T-cell (primary cell): ENCODE measurements at regions not wholly inside any gene's neighbourhood (a gene's known extent, or its start where the extent isn't known, plus 50 kb on each side); places are given as distances from the start of the nearest gene placed in this dataset.
"Not testable (repeated sequence)": the region's sequence is repeated elsewhere in the genome, so short reads cannot be mapped to it uniquely, and the experiment has no call there.

Experiments
- ATAC-seq, 4 experiments: fragments of 200-7000 bp in 3 of 4; fragments of 150-1000 bp in 1 of 4; cut with Tn5 transposase; replicated peaks in 1 of 4; 1 replicate in 3 of 4; 2 replicates in 1 of 4; pipeline ENCODE4 v1.10.0; 2021; ENCODE audit warnings: moderate library complexity in 3 of 4, mild to moderate bottlenecking in 2 of 4, moderate number of reproducible peaks in 1 of 4
- CTCF ChIA-PET, 2 donors: fragments of 300-600 bp; sonication (Branson Sonifier 250); formaldehyde crosslinking; loops; one replicate each; lab custom pipeline; 2022; ENCODE audit warnings: antibody characterized with exemption in 2 of 2; lab: Charles Lee
- POLR2A ChIA-PET, 2 donors: fragments of 300-600 bp; sonication (Branson Sonifier 250); formaldehyde crosslinking; loops; one replicate each; lab custom pipeline; 2022; ENCODE audit warnings: antibody characterized with exemption in 2 of 2; lab: Charles Lee
- DNase-seq, 35 experiments: peaks; one replicate each; pipeline versions ENCODE4 v3.0.0 to v3.0.0-alpha.2; 2013 to 2023
- H3K27ac ChIP-seq: one replicate; pipeline ENCODE4 v1.5.1; 2013; ENCODE audit warnings: low read length
- H3K27me3 ChIP-seq, 2 experiments: replicated peaks in 1 of 2; 1 replicate in 1 of 2; 2 replicates in 1 of 2; pipeline versions ENCODE4 v1.6.1 to v1.7.0; 2013; ENCODE audit warnings: low read length in 1 of 2, mixed read lengths in 1 of 2; ENCODE audit not compliant: control insufficient read depth in 2 of 2, insufficient read depth in 2 of 2; ENCODE audit errors: extremely low read depth in 1 of 2
- H3K36me3 ChIP-seq, 2 donors: 1 replicate in 1 of 2; 2 replicates in 1 of 2; pipeline versions ENCODE4 v1.6.1 to v1.7.0; 2013; ENCODE audit warnings: low read length in 1 of 2; ENCODE audit not compliant: control insufficient read depth in 2 of 2, insufficient read depth in 1 of 2; ENCODE audit errors: extremely low read depth in 1 of 2
- H3K4me1 ChIP-seq, 2 experiments: 1 replicate in 1 of 2; 2 replicates in 1 of 2; pipeline versions ENCODE4 v1.6.1 to v1.7.0; 2013; ENCODE audit warnings: low read length in 2 of 2, mixed read lengths in 1 of 2; ENCODE audit not compliant: insufficient read depth in 2 of 2, control insufficient read depth in 1 of 2; ENCODE audit errors: extremely low read depth in 1 of 2
- H3K4me3 ChIP-seq, 2 donors: 1 replicate in 1 of 2; 2 replicates in 1 of 2; pipeline versions ENCODE4 v1.5.1 to v1.7.0; 2013; ENCODE audit warnings: mild to moderate bottlenecking in 2 of 2, low read length in 1 of 2, moderate library complexity in 1 of 2; ENCODE audit not compliant: control insufficient read depth in 1 of 2; ENCODE audit errors: extremely low read depth in 1 of 2
- H3K9me3 ChIP-seq: 2 replicates; pipeline ENCODE4 v1.7.0; 2013
- H3K27ac Mint-ChIP-seq, 2 donors: one replicate each; pipeline ENCODE4 v1.8.0; 2020 to 2021; ENCODE audit warnings: mild to moderate bottlenecking in 2 of 2, mixed read lengths in 2 of 2
- H3K27me3 Mint-ChIP-seq, 2 donors: one replicate each; pipeline ENCODE4 v1.8.0; 2021 to 2022; ENCODE audit warnings: mixed read lengths in 2 of 2
- H3K36me3 Mint-ChIP-seq: one replicate; pipeline ENCODE4 v1.8.0; 2021; ENCODE audit warnings: mixed read lengths
- H3K4me1 Mint-ChIP-seq, 3 donors: one replicate each; pipeline ENCODE4 v1.8.0; 2020 to 2022; ENCODE audit warnings: mixed read lengths in 3 of 3, mild to moderate bottlenecking in 1 of 3
- H3K4me3 Mint-ChIP-seq, 3 donors: one replicate each; pipeline ENCODE4 v1.8.0; 2020 to 2022; ENCODE audit warnings: mild to moderate bottlenecking in 3 of 3, mixed read lengths in 3 of 3, moderate library complexity in 3 of 3
- H3K9me3 Mint-ChIP-seq, 3 donors: one replicate each; pipeline ENCODE4 v1.8.0; 2020 to 2022; ENCODE audit warnings: mixed read lengths in 3 of 3
- WGBS: methylation state at CpG from one replicate; pipeline ENCODE4 v1.1.5; 2013; ENCODE audit warnings: missing lambda C conversion rate; ENCODE audit not compliant: insufficient coverage; 5-methylcytosine and 5-hydroxymethylcytosine counted together

- CTCF ChIA-PET, H3K9me3 ChIP-seq, H3K36me3 Mint-ChIP-seq, H3K9me3 Mint-ChIP-seq, H3K27me3 Mint-ChIP-seq, H3K4me1 ChIP-seq, POLR2A ChIA-PET, H3K36me3 ChIP-seq, H3K27me3 ChIP-seq: not testable (repeated sequence)
- H3K4me3 Mint-ChIP-seq = peak overlapping the region; percentile 88 to 97 (median 90)
- H3K4me1 Mint-ChIP-seq = peaks cover 10 to 17% (median 13%) of the 10 kb centered on the region in 3 donors
- DNase-seq (peak in 2 of 35 experiments; percentile 5 to 22), ATAC-seq (peak in 3 of 4 experiments; percentile 6 to 8 (median 7))
- peak overlapping the region; percentile 79 for H3K27ac ChIP-seq
- H3K27ac Mint-ChIP-seq = peak overlapping the region; percentile 100
- WGBS = no CpG with 5 or more reads among the region's 10 CpGs
- peak overlapping the region in 1 of 2 donors; percentile 51 for H3K4me3 ChIP-seq
These were observed 159.1 kb upstream of the NOTCH2NLA start for GRCh38 chr1:146387750-146388469.

- peak; percentile 85 to 96 (median 94) for ATAC-seq
- POLR2A ChIA-PET, H3K27me3 ChIP-seq, H3K9me3 ChIP-seq, H3K27me3 Mint-ChIP-seq, H3K9me3 Mint-ChIP-seq, H3K4me1 ChIP-seq, CTCF ChIA-PET, H3K36me3 ChIP-seq, H3K36me3 Mint-ChIP-seq: not testable (repeated sequence)
- Mint-ChIP-seq H3K4me3 (peak overlapping the region; percentile 88 to 97 (median 90)), H3K4me1 (peaks cover 8 to 15% (median 13%) of the 10 kb centered on the region in 3 donors), H3K27ac (peak overlapping the region; percentile 100)
- peak overlapping the region; percentile 83 for H3K27ac ChIP-seq
- WGBS = 0% methylated on average over 1 of the region's 39 CpGs
- DNase-seq = peak in 32 of 35 experiments; percentile 23 to 78 (median 56)
- peak overlapping the region; percentile 51 to 57 for H3K4me3 ChIP-seq
These were observed 158.3 kb upstream of the NOTCH2NLA start for GRCh38 chr1:146386851-146387749.

- H3K9me3 Mint-ChIP-seq, H3K4me1 ChIP-seq, H3K27me3 ChIP-seq, H3K27me3 Mint-ChIP-seq, DNase-seq, CTCF ChIA-PET, H3K9me3 ChIP-seq, H3K36me3 Mint-ChIP-seq, H3K4me3 Mint-ChIP-seq, POLR2A ChIA-PET, ATAC-seq, H3K36me3 ChIP-seq, H3K27ac ChIP-seq, H3K4me3 ChIP-seq, H3K27ac Mint-ChIP-seq: not testable (repeated sequence)
- H3K4me1 Mint-ChIP-seq = peaks cover 8 to 23% (median 14%) of the 10 kb centered on the region in 3 donors
- no CpG with 5 or more reads among the region's 7 CpGs for WGBS
These were observed 152.4 kb upstream of the NOTCH2NLA start for GRCh38 chr1:146381196-146381595.

- Histone ChIP-seq H3K4me3 (peak overlapping the region; percentile 33 to 43), H3K27ac (peak overlapping the region; percentile 72)
- H3K9me3 Mint-ChIP-seq, H3K27me3 ChIP-seq, H3K27me3 Mint-ChIP-seq, H3K36me3 Mint-ChIP-seq, H3K4me1 ChIP-seq, H3K36me3 ChIP-seq, H3K9me3 ChIP-seq: not testable (repeated sequence)
- POLR2A ChIA-PET = interaction anchor here in 1 of 2 donors (1.1 kb wide), 1 partner anchor 708 kb away, joined by 3 read pairs; no protein-coding TSS in a partner anchor
- H3K4me3 Mint-ChIP-seq = peak overlapping the region; percentile 84 to 87 (median 84)
- 0% methylated on average over 13 of the region's 42 CpGs for WGBS
- DNase-seq (peak; percentile 45 to 89 (median 74)), ATAC-seq (peak; percentile 82 to 86 (median 84))
- peak overlapping the region; percentile 98 to 99 for H3K27ac Mint-ChIP-seq
- CTCF ChIA-PET = interaction anchor here in 1 of 2 donors (0.6 kb wide), 1 partner anchor 72 kb away, joined by 3 read pairs; no protein-coding TSS in a partner anchor
- H3K4me1 Mint-ChIP-seq = peaks cover 15 to 23% (median 20%) of the 10 kb centered on the region in 3 donors
These were observed 148.1 kb upstream of the NOTCH2NLA start for GRCh38 chr1:146376708-146377496.

GRCh38 chr1:146376309-146376707 lies 147.5 kb upstream of the NOTCH2NLA start:
- H3K9me3 Mint-ChIP-seq, CTCF ChIA-PET, H3K36me3 Mint-ChIP-seq, POLR2A ChIA-PET, H3K4me1 ChIP-seq, H3K9me3 ChIP-seq, H3K27me3 ChIP-seq, H3K27me3 Mint-ChIP-seq, H3K36me3 ChIP-seq: not testable (repeated sequence)
- DNase-seq = peak; percentile 63 to 90 (median 81)
- H3K27ac ChIP-seq = peak overlapping the region; percentile 72
- H3K4me3 Mint-ChIP-seq = peak overlapping the region; percentile 84 to 87 (median 84)
- ATAC-seq = peak; percentile 52 to 75 (median 74)
- peak overlapping the region in 1 of 2 donors; percentile 43 for H3K4me3 ChIP-seq
- H3K27ac Mint-ChIP-seq = peak overlapping the region; percentile 98 to 99
- H3K4me1 Mint-ChIP-seq = peaks cover 15 to 23% (median 20%) of the 10 kb centered on the region in 3 donors
- no CpG with 5 or more reads among the region's 27 CpGs for WGBS

- CTCF ChIA-PET, DNase-seq, H3K9me3 Mint-ChIP-seq, POLR2A ChIA-PET, H3K27me3 ChIP-seq, H3K4me3 ChIP-seq, H3K27me3 Mint-ChIP-seq, H3K27ac ChIP-seq, H3K4me1 ChIP-seq, H3K36me3 Mint-ChIP-seq, H3K36me3 ChIP-seq, H3K9me3 ChIP-seq, ATAC-seq: not testable (repeated sequence)
- 80% methylated on average over 1 of the region's 6 CpGs for WGBS
- peak overlapping the region in 1 of 2 donors; percentile 87 for H3K27ac Mint-ChIP-seq
- H3K4me3 Mint-ChIP-seq = peak overlapping the region in 1 of 3 donors; percentile 67
- peaks cover 15 to 23% (median 20%) of the 10 kb centered on the region in 3 donors for H3K4me1 Mint-ChIP-seq
These were observed 146.3 kb upstream of the NOTCH2NLA start for GRCh38 chr1:146375108-146375507.
